ENCODE measurements at regions not wholly inside any gene's neighbourhood (a gene's known extent, or its start where the extent isn't known, plus 50 kb on each side); places are given as distances from the start of the nearest gene placed in this dataset.
"Not testable (repeated sequence)": the region's sequence is repeated elsewhere in the genome, so short reads cannot be mapped to it uniquely, and the experiment has no call there.

DNA sequence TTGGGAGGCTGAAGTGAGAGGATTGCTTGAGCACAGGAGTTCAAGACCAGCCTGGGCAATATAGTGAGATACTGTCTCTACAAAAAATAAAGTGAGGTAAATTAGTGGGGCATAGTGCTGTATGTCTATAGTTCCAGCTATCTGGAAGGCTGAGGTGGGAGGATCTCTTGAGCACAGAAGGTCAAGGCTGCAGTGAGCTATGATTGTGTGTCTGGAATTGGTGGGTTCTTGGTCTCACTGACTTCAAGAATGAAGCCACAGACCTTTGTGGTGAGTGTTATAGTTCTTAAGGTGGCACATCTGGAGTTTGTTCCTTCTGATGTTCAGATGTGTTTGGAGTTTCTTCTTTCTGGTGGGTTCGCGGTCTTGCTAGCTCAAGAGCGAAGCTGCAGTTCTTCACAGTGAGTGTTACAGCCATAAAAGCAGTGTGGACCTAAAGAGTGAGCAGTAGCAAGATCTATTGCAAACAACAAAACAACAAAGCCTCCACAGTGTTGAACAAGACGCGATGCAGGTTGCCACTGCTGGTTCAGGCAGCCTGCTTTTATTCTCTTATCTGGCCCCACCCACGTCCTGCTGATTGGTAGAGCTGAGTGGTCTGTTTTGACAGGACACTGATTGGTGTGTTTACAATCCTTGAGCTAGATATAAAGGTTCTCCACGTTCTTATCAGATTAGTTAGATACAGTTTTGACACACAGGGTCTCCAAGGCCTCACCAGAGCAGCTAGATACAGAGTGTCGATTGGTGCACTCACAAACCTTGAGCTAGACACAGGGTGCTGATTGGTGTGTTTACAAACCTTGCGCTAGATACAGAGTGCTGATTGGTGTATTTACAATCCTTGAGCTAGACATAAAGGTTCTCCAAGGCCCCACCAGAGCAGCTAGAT, 79.3 kb upstream of the AMZ2 start:
- H3K4me1 ChIP-seq (ENCODE audit: insufficient read depth, low read length); H3K9me3 ChIP-seq (ENCODE audit: low read depth, low read length); H3K27me3 ChIP-seq (ENCODE audit: insufficient read depth, low read length); H3K4me3 ChIP-seq (ENCODE audit: low read length): not testable (repeated sequence)

DNA sequence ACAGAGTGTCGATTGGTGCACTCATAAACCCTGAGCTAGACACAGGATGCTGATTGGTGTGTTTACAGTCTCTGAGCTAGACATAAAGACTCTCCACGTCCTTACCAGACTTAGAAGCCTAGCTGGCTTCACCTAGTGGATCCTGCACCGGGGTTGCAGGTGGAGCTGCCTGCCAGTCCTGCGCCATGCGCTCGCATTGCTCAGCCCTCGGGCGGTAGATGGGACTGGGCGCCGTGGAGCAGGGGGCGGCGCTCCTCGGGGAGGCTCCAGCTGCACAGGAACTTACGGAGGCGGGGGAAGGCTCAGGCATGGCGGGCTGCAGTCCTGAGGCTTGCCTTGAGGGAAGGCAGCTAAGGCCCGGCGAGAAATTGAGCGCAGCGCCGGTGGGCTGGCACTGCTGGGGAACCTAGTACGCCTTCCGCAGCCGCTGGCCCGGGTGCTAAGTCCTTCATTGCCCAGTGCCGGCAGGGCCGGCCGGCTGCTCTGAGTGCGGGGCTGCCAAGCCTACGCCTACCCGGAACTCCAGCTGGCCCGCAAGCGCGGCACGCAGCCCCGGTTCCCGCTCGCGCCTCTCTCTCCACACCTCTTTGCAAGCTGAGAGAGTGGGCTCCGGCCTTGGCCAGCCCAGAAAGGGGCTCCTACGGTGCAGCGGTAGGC, 78.5 kb upstream of the AMZ2 start:
- H3K9me3 ChIP-seq (ENCODE audit: low read depth, low read length) = not testable (repeated sequence)
- H3K4me3 ChIP-seq (ENCODE audit: low read length) = peak overlapping the region; percentile 22

DNA sequence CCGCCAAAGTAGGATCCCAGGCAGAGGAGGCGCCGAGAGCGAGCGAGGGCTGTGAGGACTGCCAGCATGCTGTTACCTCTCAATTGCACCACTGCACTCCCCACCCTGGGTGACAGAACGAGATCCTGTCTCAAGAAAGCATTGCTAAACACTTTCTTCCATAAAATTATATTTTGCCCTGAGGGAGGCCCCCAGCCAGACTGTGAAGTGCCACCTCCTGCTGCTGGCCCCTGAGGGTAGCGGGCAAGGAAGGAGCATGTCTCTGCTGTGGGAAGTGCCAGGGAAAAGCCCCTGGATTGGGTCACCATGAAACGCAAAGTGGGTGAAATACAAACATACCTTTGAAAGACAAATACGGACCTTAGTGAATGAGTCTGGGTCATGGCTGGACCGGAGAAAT, 78.0 kb upstream of the AMZ2 start:
- H3K27me3 ChIP-seq (ENCODE audit: insufficient read depth, low read length) = no peaks in the 10 kb centered on the region
- H3K4me1 ChIP-seq (ENCODE audit: insufficient read depth, low read length) = peaks cover 3% of the 10 kb centered on the region
- H3K9me3 ChIP-seq (ENCODE audit: low read depth, low read length) = no peaks in the 10 kb centered on the region
- H3K4me3 ChIP-seq (ENCODE audit: low read length) = peak overlapping the region; percentile 22

More for the DNA sequence above, 78.5 kb upstream of the AMZ2 start:
- not testable (repeated sequence) for H3K27me3 ChIP-seq (ENCODE audit: insufficient read depth, low read length); H3K4me1 ChIP-seq (ENCODE audit: insufficient read depth, low read length)

DNA sequence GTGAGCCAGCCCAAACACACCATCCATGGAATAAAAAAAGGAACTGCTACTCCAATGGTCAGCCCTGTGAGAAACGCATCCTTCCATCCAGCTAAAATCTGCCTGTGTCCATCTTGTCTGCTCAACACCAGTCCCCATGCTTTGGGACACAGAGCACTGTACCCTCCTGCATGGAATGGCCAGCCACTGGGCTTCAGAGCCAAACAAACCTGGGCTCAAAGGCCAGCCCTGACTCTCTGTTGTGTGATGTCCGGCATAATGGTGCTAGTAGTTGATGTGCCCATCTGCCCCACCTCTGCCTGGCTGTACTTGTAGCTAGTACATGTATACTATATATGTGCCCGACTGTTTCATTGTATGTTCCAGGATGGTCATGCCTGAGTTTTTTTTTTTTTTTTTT, 77.6 kb upstream of the AMZ2 start:
- Histone ChIP-seq H3K9me3 (ENCODE audit: low read depth, low read length) (no peaks in the 10 kb centered on the region), H3K4me3 (ENCODE audit: low read length) (no peak overlapping the region), H3K27me3 (ENCODE audit: insufficient read depth, low read length) (no peaks in the 10 kb centered on the region), H3K4me1 (ENCODE audit: insufficient read depth, low read length) (peaks cover 3% of the 10 kb centered on the region)

DNA sequence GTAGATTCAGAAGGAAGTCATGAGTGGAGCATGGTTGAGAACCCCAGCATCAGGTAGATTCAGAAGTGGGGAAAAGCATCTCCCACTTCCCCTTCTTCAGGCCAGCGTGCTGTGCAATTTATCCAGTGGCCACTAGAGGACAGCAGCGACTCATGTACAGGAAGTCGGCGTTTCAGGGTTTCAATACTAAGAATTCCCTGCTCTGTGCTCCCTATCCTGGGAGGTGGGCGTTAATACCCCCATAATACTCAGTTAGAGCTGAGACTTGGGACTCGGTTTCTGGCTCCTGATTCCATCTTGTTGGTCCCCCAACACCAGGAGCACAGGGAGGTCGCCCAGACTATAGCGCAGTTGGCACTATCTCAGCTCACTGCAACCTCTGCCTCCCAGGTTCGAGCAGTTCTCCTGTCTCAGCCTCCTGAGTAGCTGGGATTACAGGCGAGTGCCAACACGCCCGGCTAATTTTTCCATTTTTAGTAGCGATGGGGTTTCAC, 75.3 kb upstream of the AMZ2 start:
- Histone ChIP-seq H3K4me3 (ENCODE audit: low read length) (no peak overlapping the region), H3K27me3 (ENCODE audit: insufficient read depth, low read length) (no peaks in the 10 kb centered on the region), H3K4me1 (ENCODE audit: insufficient read depth, low read length) (peaks cover 3% of the 10 kb centered on the region), H3K9me3 (ENCODE audit: low read depth, low read length) (no peaks in the 10 kb centered on the region)

DNA sequence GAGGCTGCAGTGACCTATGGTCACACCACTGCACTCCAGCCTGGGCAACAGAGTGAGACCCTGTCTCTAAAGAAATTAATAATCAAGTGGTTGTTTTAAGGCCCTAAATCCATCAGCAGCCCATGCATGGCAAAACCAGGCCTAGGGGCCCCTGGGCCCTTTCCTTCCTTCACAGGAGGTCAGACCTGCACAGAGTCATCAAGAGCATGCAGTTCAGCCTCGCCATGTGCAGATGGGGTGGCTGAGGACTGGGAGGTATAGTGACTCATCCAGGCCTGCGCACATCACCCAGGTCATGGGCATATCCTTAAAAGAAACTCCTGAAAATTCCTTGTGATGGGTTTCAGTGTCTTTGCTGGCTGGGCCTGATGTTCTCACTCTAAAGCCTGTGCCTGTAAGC, 72.4 kb upstream of the AMZ2 start:
- peaks cover 6% of the 10 kb centered on the region for H3K4me1 ChIP-seq (ENCODE audit: insufficient read depth, low read length)
- H3K27me3 ChIP-seq (ENCODE audit: insufficient read depth, low read length) = no peaks in the 10 kb centered on the region
- no peak overlapping the region for H3K4me3 ChIP-seq (ENCODE audit: low read length)
- no peaks in the 10 kb centered on the region for H3K9me3 ChIP-seq (ENCODE audit: low read depth, low read length)

DNA sequence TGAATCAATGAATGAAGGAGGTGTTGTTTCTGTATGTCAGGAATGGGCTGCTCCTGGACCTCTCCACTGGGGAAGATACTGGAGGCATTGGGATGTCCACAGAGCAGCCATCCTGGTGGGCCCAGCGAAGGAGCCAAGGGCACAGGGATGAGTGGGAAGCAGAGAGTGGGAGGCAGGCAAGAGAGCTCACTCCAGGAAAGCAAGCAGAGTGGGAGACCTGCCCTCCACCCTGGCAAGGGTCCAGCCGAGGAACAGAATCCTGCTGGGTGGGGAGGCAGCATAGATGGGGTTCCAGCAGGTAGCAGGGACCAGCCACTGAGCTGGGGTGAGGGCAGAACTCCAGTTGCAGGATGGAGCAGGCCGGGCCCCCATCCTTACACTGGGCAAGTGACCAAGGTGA, 71.9 kb upstream of the AMZ2 start:
- Histone ChIP-seq H3K4me3 (ENCODE audit: low read length) (no peak overlapping the region), H3K9me3 (ENCODE audit: low read depth, low read length) (no peaks in the 10 kb centered on the region), H3K27me3 (ENCODE audit: insufficient read depth, low read length) (no peaks in the 10 kb centered on the region), H3K4me1 (ENCODE audit: insufficient read depth, low read length) (peaks cover 11% of the 10 kb centered on the region)

DNA sequence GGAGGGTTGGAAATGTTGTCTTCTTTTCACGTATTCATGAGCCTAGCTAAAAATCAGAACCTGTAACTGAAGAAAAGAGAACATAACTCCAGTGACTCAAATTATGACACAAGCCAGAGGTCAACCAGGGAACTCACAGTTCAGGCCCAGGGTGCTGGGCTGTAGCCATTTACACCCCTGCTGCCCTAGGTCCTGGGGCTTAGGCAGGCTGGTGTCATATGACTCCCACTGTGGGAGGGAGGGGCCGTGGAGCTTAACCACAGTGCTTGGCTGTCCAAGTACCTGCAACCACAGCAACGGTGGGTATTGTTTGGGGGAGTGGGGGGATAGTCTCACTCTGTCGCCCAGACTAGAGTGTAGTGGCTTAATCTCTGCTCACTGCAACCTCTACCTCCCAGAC, 71.1 kb upstream of the AMZ2 start:
- H3K9me3 ChIP-seq (ENCODE audit: low read depth, low read length) = no peaks in the 10 kb centered on the region
- H3K4me3 ChIP-seq (ENCODE audit: low read length) = no peak overlapping the region
- peaks cover 19% of the 10 kb centered on the region for H3K4me1 ChIP-seq (ENCODE audit: insufficient read depth, low read length)
- no peaks in the 10 kb centered on the region for H3K27me3 ChIP-seq (ENCODE audit: insufficient read depth, low read length)

DNA sequence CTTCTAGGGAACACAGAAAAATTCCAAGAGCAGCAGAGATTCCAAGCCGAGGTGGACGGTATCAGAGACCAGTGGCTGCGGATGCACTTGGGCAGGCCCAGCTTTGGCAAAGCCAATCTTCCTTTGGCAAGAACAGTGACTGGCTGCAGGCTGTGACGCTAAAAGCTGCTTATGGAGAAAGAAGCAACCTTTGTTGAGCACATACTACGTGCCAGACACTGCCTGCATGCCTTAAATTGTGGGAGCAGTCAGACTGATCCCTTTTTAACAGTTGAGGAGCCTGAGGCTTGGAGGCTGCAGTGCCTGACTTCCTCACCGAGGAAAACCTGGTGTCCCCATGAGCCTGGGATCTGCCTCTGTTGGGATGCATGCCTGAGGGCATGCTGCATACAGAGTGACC, 69.0 kb upstream of the AMZ2 start:
- Histone ChIP-seq H3K4me3 (ENCODE audit: low read length) (no peak overlapping the region), H3K9me3 (ENCODE audit: low read depth, low read length) (no peaks in the 10 kb centered on the region), H3K27me3 (ENCODE audit: insufficient read depth, low read length) (no peaks in the 10 kb centered on the region), H3K4me1 (ENCODE audit: insufficient read depth, low read length) (peaks cover 31% of the 10 kb centered on the region)

DNA sequence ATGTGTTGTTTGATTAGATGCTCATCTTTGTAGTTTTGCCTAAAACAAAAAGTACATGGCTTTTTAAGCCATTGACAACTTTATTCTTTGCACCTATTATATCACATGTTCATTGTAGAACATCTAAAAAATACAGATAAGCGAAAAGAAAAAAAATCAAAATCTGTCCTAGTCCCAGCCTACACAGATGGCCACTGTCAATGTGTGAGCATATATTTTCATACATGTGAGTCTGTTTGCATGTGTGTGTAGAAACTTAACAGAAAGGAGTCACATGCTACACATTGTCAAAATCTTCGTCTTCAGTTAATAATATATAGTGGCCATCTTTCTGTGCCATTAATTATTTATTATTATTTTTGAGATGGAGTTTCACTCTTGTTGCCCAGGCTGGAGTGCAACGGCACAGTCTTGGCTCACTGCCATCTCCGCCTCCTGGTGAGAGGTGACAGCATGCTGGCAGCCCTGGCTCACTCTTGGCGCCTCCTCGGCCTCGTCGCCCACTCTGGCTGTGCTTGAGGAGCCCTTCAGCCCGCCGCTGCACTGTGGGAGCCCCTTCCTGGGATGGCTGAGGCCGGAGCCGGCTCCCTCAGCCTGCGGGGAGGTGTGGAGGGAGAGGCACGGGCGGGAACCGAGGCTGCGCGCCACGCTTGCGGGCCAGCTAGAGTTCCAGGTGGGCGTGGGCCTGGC, 68.5 kb upstream of the AMZ2 start:
- H3K27me3 ChIP-seq (ENCODE audit: insufficient read depth, low read length) = no peaks in the 10 kb centered on the region
- H3K4me3 ChIP-seq (ENCODE audit: low read length) = no peak overlapping the region
- no peaks in the 10 kb centered on the region for H3K9me3 ChIP-seq (ENCODE audit: low read depth, low read length)
- H3K4me1 ChIP-seq (ENCODE audit: insufficient read depth, low read length) = peaks cover 36% of the 10 kb centered on the region

DNA sequence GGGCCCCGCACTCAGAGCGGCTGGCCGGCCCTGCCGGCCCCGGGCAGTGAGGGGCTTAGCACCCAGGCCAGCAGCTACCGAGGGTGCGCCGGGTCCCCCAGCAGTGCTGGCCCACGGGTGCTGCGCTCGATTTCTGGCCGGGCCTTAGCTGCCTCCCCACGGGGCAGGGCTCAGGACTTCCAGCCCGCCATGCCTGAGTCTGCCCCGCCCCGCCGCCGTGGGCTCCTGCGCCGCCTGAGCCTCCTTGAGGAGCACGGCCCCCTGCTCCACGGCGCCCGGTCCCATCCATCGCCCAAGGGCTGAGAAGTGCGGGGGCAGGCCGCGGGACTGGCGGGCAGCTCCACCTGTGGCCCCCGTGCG, 67.9 kb upstream of the AMZ2 start:
- Histone ChIP-seq H3K4me1 (ENCODE audit: insufficient read depth, low read length) (peaks cover 42% of the 10 kb centered on the region), H3K27me3 (ENCODE audit: insufficient read depth, low read length) (no peaks in the 10 kb centered on the region), H3K9me3 (ENCODE audit: low read depth, low read length) (no peaks in the 10 kb centered on the region), H3K4me3 (ENCODE audit: low read length) (no peak overlapping the region)

DNA sequence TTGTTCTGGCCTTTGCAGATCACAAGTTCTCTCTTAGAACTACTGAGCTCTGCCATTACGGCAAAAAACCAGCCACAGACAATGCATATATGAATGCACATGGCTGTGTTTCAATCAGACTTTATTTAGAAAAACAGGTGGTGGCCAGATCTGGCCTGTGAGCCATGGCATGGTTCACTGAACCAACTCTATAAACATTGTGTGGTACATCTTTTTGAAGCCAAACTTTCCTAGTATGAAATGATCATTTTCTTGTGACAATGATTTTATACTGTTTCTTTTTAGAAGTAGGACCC, 65.9 kb upstream of the AMZ2 start:
- peak overlapping the region; percentile 7 for H3K4me3 ChIP-seq (ENCODE audit: low read length)
- H3K4me1 ChIP-seq (ENCODE audit: insufficient read depth, low read length) = peaks cover 54% of the 10 kb centered on the region
- no peaks in the 10 kb centered on the region for H3K9me3 ChIP-seq (ENCODE audit: low read depth, low read length)
- no peaks in the 10 kb centered on the region for H3K27me3 ChIP-seq (ENCODE audit: insufficient read depth, low read length)

DNA sequence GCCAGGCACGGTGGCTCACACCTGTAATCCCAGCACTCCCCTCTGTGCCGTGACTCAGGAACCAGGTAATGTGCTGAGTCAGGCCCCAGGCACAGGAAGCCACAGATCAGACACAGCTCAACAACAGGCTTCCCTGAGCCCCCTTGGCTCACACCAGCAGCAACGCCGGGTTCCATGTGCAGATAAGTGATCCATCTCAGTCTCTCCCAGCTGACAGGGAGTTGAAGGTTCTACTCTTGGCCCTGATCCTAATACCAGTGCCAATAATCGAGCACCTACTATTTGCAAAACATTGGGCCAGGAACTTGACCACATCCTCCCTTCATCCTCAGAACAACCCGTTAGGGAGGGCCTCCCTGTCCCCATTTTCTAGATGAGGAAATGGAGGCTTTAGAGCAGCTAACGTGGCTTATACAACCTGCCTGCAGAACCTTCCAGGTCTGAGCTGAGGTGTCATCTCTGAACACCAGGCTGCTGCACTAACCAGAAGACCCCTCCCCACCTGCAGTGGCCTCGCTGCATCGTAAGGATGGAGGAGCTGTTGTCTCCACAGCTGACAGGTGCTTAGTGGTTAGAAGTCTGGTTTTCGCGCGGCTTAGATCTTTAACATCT, 64.8 kb upstream of the AMZ2 start:
- Histone ChIP-seq H3K4me3 (ENCODE audit: low read length) (no peak overlapping the region), H3K27me3 (ENCODE audit: insufficient read depth, low read length) (no peaks in the 10 kb centered on the region), H3K9me3 (ENCODE audit: low read depth, low read length) (no peaks in the 10 kb centered on the region), H3K4me1 (ENCODE audit: insufficient read depth, low read length) (peaks cover 54% of the 10 kb centered on the region)

DNA sequence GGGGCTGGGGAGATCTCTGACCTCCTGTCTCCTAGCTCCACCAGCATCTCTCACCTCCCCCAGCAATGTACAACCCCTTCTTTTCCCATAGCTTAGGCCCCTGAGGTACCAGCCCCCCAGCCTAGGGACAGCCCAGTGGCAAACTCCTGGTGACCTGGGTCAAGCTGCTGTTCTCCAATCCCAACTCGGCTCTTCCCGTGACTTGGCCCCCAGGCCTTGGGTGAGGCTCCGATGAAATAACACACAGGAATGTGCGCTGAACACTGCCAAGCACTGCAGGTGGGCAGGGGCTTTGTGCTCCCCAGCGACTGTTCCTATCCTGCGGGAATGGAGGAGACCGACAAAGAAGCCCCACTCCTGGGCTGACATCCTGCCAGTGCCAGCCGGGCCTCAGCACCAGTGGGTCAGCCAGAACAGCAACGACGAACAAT, 63.7 kb upstream of the AMZ2 start:
- H3K4me3 ChIP-seq (ENCODE audit: low read length) = no peak overlapping the region
- peaks cover 54% of the 10 kb centered on the region for H3K4me1 ChIP-seq (ENCODE audit: insufficient read depth, low read length)
- no peaks in the 10 kb centered on the region for H3K9me3 ChIP-seq (ENCODE audit: low read depth, low read length)
- no peaks in the 10 kb centered on the region for H3K27me3 ChIP-seq (ENCODE audit: insufficient read depth, low read length)

DNA sequence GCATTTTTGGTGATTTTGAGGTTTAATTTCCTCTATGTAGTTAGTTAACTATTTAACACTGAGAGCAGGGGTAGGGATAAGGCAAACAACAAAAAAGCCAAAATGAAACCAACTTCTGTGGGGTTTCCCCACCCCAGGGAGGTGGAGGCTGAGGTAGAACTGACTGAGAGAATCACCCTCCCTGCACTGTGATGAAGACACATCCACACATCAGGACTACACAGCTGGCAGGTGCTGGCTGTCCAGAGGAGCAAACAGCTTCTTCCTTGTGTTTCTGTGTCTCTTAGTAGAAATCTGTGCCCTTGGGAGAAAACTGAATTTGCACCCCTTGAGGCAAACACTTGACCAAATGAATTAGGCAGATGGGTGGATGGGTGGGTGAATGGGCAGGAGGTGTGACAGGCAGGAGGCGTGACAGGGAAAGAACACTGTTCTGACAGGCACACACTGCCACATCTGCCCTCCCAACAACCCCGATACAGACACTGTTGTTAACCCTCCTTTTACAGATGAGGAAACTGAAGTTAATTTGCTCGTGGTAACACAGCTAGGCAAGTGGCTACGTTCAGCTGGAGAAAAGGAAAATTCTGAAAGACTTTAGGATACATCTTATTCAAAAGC, 62.9 kb upstream of the AMZ2 start:
- Histone ChIP-seq H3K4me1 (ENCODE audit: insufficient read depth, low read length) (peaks cover 54% of the 10 kb centered on the region), H3K4me3 (ENCODE audit: low read length) (no peak overlapping the region), H3K9me3 (ENCODE audit: low read depth, low read length) (no peaks in the 10 kb centered on the region), H3K27me3 (ENCODE audit: insufficient read depth, low read length) (no peaks in the 10 kb centered on the region)
